Amygdala (tissue), 56 donors: ENCODE measurements at regions not wholly inside any gene's neighbourhood (a gene's known extent, or its start where the extent isn't known, plus 50 kb on each side); places are given as distances from the start of the nearest gene placed in this dataset.

ENCODE experiments used
- DNase-seq, 56 donors: peaks; one replicate each; lab custom pipeline; 2025; lab: John Stamatoyannopoulos, UW

DNA sequence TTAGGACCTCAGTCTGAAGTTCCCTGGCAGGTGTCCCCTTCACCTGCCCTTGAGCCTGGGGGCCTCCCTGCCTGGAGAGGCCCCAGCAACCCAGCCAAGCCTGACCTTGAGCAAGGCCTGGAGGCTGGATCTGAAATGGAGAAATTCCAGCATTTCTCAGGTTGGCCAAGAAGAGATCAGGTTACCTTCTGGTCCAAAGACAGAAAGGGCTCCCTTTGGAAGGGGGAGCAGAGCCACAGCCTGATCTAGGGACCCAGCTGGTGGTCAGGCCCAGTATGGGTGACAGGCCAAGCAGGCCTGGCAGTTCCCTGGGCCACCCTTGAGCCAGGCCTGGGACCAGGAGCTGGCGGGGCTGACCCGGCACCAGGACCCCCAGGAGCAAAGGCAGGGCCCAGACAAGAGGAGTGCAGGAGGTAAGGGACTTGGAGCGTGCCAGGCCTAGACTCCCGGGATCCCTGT lies 82.8 kb downstream of the TNFAIP2 start:
- no peak for DNase-seq

DNA sequence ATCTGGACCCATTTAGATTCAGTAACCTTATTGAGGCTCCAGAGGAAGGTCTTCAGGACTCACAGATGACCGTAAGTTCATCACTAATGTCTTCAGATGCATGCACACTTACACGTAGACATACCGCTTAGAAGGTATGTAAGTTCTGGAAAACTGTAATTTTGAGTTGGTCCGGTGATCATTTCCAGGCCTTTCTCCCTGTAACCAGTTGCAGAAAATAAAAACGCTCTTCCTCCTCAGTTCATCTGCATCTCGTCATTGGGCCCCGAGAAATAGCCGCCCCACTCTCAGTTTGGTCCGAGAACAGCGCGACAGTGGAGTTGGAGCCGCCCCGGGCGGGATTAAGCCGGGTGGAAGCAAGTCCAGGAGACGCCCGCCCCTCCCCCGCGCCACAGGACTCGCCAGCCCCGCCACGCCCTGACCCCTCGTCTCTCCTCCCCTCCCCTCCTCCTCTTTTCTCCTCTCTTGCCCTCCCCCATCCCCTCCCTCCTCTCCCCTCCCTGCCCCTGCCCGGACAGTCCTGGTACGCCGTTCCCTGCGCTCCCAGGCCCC lies 83.7 kb downstream of the TNFAIP2 start:
- peak in 9 of 56 donors; percentile 5 to 50 (median 36) for DNase-seq

DNA sequence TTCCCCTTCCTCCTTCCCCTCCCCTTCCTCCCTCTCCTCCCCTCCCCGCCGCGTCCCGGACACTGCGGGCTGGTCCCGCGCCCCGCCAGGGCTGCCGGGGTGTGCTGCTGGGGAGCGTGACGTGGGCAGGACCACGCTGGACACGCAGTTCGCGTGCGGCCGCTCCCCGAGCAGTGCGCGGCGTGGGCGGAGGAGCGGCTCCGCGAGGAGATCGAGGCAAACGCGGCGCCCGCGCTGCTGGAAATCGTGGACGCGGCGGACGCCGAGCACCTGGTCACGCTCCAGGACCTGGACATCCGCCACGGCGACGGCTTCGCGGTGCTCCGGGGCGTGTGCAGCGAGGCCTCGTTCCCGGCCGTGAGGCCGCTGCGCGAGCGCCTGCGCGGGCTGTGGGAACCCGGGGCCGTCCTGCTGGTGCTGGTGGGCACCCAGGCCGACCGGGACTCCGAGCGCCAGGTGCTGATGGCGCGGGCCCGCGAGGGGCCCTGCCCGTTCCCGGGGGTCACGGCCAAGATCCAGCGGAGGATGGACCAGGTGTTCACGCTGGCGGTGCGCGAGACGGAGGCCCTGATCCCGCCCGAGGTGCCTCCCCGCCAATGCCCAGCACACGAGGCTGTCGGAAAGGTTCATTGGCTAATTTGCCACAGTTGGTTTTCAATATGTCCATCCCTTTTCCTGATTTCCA lies 84.3 kb downstream of the TNFAIP2 start:
- DNase-seq, result peak in 5 of 56 donors; percentile 2 to 50 (median 33)

DNA sequence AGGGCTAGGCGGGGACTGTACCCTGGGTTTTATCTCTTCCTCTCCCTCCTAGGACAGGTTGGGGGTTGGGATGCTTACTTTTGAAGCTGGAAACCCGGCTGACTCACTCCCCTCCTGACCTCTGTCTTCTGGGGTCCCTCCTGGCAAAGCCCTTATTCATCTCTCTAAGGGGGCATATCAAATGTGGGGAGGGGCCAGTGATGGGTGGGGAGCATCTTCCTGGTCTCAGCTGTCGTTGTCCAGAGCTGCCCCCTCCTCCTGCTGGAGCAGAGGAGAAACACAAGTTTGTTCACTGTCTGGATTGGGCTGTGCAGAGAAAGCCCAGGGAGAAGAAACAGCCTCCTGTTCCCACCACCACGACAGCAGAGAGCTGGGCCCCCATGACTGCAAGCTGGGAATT lies 85.8 kb downstream of the TNFAIP2 start:
- no peak for DNase-seq

DNA sequence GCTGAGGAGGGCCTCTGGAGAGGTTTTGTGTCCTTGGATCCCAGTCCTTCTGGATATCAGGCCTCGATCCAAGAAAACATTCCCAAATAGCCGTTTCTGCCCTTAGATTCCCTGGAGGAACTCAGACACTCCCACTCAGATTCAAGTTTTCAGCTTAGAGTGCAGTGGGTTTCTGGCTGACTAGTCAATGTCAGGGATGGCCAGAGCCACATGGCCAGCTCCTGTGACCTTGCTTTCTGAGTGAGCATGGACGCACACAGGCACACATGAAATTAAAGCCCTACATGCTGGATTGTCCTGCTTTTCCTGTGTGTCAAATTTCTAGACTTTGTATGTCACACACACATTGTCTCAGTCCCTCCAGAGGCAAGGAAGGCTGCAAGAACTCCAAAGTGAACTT lies 86.2 kb downstream of the TNFAIP2 start:
- DNase-seq, result no peak

DNA sequence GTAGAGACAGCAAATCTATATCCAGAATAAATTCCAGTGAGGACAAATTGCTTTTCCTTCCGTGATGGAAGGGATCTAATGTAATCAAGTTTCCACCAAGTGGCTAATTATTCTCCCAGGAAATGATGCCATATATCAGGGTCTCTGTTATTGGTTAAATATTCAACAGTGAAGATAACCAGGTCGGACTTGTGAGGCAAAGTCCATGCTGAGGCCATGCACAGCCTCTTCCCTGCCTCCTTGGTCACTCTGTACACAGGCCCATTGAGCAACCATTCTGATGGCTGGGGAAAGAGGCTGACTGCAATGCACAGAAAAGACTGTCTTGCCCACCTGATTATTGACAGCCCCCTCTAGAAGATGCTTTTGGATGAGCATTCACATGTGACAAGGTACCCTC lies 90.1 kb downstream of the TNFAIP2 start:
- no peak for DNase-seq

DNA sequence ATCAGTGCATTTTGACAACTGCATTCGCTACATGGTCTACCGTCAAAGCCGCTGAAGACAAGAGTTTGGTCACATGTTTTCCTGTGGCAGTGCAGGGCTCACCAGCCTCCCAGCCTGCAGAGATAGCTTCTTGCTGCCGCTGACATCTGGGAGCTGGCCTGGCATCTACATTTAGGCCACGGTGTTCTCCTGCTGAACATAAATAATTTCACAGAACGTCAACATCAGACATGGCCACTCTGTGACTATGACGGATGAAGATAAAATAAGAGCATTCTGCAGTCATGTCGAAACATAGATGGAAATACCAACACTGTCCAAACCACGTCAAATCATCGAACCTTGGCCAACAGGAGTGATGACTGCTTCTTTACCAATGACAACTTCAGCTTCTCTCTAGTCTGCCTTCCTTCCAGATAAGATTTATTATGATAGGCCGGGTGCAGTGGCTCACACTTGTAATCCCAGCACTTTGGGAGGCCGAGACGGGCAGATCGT lies 91.2 kb downstream of the TNFAIP2 start:
- no peak for DNase-seq

DNA sequence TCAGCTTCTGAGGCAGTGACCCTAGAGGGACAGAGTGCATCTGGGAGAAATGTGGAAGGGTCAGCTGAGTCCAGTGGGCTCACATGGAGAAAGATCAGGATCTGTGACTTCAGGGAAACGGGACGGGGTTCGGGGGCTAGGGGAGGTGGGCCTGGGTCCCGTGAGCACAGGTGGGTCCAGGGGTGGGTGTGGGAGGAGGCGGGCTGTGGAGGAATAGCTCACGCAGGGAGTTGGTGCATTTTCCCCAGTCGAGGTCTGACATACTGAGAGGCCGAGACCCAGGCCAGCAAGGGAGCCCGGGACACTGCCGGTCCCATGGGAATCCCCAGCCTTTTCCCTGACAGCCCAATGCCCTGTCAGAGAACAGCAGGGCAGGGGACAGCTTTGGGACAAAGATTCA lies 93.1 kb downstream of the TNFAIP2 start:
- no peak for DNase-seq

DNA sequence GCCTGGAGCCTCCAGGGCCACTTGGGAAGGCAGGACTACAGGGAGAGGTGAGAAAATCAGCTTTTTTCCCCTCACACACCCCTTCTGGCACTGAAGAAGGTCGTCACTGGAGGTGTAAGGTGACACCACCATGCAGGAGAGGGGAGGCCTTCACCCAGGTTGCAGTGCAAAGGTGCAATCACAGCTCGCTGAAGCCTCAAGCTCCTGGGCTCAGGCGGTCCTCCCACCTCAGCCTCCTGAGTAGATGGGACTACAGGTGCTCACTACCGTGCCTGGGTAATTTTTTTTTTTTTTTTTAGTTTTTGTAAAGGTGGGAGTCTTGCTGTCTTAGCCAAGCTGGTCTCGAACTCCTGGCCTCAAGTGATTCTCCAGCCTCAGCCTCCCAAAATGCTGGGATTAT lies 93.6 kb downstream of the TNFAIP2 start:
- DNase-seq, result no peak

DNA sequence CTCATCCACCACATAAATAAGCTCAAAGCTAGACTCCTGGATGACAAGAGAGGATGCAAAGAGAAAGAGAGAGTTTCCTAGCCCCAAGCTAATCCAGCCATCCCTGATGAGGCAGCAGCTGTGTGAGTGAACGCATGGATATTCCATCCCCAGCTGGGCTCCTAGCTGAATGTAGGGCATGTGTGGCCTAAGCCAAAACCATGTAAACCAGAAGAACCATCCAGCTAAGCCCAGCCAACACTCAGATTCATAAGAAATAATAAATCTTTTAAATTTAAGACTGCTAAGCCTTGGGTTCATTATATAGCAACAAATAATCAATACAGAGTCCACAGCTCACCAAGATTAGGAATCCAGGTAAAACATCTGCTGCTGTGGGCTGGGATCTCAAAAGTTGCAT lies 94.3 kb downstream of the TNFAIP2 start:
- DNase-seq, result no peak

DNA sequence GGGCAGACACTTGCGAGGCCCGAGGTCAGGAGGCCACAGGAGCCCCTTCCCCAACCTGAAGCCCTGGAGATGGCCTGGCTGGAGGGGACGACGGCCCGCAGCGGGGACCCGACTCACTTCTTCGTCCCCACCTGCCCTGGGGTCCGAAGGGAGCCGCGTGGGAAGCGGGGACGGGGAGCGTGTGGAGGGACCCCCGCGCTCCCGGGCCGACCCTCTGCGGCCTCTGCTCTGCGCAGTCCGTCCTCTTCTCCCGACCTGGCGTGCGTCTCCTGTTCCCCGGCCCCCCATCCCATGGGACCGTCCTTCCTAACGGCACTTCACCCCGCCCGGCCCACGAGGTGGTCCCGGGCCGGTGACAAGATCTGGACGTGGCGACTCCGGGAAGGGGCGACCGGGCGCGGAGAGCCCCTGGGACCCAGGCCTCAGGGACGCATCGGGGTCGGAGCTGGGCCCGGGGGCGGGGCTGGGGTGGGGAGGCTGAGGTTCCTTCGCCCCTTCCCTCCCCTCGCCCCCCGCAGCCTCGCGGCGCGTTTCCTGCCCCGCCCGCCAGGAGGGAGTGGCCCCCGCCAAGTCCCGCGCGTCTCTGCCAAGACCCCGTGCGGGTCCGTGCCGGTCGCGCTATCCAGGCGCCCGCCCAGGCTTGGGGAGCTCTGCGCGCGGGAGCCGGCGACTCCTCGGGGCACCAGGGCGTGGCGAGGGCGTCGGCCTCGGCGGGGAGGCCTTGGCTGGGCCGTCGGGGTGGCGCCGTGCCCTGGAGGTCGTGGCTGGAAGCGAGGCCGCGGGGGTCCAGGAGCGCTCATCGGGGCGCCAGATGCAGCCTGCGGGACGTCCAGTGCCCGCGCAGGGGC lies 97.1 kb downstream of the TNFAIP2 start:
- DNase-seq, result no peak

DNA sequence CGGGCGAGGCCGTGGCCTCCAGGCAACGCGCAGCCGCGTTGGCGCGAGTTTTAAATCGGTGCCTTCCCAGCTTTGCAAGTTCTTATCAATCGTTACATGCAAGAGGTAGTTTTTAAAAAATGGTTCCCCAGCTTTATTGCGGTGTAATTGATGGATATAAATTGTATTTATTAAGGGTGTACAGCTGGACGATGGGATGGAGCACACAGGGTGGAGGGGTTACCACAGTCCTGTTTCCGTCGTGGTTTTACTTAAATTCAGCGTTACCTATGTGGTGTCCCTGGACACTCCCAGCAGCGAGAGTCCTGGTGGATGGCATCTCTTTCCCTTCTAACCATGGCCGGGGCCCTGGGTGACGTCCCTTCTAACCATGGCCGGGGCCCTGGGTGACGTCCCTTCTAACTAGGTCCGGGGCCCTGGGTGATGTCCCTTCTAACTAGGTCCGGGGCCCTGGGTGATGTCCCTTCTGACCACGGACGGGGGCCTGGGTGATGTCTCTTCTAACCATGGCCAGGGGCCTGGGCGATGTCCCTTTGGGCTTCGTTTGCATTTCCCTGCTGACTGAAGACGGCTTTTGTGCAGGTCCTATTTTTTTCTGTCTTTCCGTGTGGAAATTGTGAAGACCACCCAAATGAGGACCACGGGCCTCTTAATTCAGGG lies 97.9 kb downstream of the TNFAIP2 start:
- DNase-seq, result no peak

DNA sequence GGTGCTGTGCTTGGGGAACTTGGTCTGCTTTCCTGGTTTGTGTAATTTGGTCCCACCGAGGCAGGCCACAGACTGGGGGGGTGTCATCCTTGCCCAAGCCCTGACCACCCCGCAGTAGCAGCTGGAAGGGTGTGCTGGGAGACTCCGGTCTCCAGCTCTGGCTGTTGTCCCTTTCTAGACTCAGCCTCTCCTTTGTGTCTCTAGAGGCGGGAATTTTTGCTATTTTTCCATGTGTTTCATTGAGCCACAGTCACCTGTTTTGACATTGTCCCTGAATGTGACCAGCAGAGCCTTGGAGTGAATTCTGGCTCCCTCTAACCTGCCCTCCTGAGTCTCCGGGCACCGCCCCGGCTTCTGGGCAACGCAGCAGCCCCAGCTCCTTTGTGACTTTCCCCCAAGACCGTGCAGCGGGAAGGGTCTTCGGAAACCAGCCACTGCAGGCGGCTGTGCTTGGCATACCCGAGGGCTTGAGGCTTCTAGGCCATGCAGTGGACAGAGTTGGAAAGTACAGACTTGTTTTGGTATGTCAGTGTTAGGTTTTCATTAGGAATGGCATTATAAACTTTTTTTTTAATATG lies 98.6 kb downstream of the TNFAIP2 start:
- DNase-seq, result no peak

DNA sequence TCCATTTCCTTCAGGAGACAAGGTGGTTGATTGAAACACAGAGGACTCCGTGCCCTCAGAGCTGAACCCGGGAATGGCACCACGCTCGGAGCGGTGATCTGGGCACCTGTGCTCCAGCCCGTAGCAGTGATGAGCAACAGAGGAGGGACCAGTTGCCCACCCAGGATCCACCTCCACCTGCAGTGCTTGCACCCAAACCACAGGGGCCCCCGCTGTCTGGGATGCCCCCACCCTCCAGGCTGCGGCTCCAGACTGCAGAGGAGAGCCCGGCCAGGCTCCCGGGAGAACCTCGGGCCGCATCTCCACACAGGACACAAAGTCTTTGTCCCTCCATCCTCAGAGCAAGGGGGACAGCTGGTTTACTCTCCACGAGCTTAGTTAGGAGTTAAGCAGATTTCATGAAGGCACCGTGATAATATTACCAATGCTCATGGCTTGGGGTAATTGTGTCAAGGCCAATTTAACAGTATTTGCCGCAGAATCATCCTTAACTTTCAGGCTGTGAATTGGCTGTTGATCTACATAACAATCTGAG lies 100.6 kb downstream of the TNFAIP2 start:
- DNase-seq, result no peak

DNA sequence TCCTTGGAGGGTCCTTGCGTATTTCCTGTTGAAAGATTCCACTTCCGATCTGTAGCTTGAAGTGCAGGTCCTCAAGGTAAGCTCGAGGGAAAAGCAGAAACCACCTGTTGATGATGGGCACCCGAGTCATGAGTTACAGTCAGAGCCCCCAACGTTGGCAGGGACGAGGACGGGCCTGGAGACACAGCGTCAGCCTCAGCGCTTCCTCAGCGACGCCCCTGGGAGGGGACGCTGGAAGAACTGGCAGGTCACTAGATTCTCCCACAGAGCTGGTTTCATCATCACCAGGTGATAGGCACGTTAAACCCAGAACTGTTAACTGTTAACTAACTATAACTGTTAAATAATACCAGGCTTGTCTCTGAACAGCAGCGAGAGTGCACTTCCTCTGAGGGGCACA lies 101.8 kb downstream of the TNFAIP2 start:
- DNase-seq, result no peak

DNA sequence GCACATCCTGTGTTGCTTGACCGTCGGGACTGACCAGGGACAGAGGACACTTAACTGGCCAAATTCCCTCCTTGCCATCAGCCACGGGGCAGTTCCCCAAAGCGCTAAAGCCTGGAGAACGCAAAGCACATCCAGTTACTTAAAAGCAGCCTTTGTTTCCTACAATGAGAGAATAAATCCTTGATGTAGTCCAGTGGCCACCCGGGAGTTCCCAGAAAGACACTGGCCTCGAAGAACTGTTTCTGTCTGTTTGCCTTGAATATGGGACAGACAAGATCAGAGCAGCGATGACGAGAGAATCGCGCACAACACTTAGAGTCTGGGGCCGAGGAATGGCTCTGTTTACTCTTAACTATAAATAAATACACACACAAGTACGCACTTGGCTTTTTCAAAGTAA lies 102.2 kb downstream of the TNFAIP2 start:
- no peak for DNase-seq

DNA sequence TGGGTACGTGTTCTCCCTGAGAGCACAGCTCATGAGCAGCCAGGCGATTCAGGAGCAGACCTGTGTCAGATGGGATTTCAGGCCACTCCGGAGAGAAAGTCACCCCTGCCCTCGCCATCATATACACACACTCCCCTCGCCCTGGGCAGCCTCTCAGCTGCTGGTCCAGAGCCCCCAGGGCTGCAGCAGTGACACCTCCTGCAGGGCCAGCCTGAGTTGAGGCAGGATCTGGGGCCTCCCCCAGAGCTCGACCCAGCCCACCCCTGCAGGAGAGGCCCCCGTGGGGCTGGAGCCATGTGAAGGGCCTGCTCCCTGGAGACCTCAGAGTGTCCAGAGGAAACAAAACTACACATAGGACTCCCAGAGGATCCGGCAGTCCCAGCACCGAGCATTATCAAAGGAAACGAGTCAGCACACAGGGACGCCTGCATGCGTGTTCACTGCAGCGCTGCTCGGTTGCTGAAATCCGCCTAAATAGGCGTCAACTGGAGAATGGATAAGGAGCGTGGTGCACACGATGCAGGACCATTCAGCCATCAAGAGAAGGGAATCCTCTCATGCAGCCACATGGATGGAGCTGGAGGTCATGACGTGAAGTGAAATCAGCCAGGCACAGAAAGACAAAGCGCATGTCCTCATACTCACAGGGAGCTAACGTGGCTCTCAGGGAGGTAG lies 104.0 kb downstream of the TNFAIP2 start:
- no peak for DNase-seq

DNA sequence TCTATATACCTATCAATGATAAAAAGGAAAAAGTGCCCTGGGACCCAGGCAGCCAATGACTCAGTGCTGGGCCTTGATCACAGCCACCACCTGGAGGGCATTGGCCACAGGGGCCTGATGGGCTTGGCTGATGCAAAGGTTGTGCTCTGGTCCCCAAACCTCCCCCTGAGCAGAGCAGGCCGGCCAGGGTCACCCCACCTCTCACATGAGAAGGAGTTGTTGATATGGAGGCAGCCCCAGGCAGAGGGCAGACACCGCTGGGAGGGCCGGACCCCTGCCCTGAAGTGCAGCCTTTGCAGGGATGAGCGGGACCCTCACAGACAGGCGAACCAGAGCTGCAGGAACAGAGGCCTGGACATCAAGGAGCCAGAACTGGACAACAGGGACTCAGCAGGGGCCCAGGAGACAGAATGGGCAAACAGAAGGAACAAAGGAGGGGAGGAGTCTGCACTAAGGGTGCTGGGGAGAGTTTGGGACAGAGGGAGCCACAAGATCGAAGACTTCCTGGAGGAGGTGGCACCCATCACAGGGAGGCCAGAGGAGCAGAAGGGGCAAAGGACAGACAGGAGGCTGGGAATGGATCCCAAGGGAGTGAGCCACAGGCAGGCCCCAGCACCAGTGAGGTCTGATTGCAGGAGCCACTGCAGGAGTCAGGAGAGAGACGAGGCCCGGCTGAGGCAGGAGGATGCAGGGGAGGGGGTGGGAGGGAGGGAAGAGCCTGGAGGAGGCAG lies 105.0 kb downstream of the TNFAIP2 start:
- DNase-seq, result no peak

DNA sequence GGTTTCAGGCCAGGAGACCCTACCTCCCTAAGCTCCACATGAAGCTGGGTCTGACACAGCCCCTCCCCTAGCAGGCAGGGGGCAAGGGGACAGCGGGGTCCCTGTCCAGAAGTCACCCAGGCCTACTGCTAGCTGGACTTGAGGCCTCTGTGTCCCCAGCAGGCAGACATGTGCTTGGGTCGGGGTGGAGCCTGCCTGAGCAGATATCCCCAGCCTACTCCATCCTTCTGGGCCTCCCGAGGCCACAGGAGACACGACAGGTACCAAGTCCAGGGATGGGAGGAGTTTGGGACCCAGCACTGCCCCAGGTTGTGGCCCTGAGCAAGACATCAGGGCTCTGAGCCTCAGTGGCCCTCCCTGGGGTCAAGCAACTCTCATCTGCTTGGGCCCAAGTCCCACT lies 105.2 kb upstream of the EIF5 start:
- DNase-seq, result no peak
